NCI-H1105 (cell line): ENCODE measurements at regions not wholly inside any gene's neighbourhood (a gene's known extent, or its start where the extent isn't known, plus 50 kb on each side); places are given as distances from the start of the nearest gene placed in this dataset.
A peak's percentile ranks its signal among the peaks of the same experiment; 100 is the strongest.
"Not testable (repeated sequence)": the region's sequence is repeated elsewhere in the genome, so short reads cannot be mapped to it uniquely, and the experiment has no call there.

Source experiments
- DNase-seq: peaks from one replicate; lab custom pipeline; 2025; lab: John Stamatoyannopoulos, UW

DNA sequence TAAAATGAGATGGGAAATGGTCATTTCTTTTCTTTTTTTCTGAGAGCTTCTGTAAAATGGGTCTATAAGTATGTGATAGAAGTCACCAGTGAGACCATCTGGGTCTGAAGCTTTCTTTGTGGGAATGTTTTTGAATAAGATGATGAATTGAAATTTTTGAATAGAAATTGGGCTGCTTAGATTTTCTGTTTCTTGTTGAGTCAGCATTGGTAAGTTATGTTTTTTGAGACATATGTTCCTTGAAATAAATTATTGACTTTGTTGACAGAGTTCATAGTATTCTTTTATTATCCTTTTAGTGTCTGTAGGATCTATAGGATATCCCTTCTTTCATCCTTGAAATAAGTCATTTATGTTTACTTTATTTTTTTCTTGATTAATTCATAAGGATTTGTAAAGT is 208.1 kb downstream of the OPA1 start:
- no peak for DNase-seq

DNA sequence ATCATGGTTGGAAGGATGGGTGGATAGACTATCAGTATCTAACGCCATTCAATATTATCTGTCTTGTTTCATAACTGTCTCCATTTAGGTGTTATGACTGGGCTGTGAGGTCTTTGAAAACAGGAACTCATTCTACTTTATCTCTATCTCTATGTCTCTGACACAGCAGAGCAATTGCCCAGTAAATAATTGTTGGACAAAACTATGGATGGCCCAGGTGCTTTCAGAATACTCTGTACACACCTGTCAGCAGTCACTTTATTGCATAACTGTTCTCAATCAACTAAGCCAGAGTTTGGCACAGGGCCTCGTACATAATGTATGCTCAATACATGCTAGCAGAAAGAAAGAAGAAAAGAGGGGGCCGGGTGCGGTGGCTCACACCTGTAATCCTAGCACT is 210.3 kb downstream of the OPA1 start:
- peak; percentile 14 for DNase-seq

DNA sequence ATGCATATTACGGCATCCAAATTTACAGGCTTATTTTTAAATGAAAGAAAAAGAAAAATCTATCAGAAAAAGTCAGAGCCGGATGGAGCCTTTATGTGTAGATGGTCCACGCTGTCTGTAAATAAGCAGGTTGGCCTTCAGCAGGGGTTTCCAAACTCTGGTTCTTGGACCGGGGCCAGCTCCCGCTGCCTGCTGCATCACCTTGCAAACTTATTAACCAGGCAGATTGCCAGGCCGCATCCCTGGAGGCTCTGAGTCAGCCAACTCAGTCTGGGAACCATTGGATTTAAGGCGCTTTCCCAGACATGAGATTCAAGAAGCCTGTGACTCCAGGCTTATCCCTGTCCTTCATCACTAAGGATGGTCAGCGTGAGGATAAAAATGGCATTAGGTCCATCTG is 212.4 kb downstream of the OPA1 start:
- DNase-seq = peak; percentile 99

DNA sequence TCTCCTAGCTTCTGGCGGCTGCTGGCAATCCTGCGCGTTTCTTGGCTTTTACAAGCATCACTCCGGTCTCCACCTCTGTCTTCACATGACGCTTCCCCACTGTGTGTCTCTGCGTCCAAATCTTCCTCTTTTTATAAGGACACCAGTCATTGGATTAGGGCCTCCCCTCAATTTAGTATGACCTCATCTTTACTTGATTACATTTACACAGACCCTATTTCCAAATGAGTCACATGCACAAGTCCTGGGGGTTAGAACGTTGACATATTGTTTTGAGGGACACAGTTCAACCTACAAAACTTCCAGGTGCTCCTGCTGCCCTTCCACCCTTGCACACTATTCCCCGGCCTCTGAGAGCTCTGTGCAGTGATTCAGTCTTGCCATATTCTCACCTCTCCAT is 215.3 kb downstream of the OPA1 start:
- no peak for DNase-seq

DNA sequence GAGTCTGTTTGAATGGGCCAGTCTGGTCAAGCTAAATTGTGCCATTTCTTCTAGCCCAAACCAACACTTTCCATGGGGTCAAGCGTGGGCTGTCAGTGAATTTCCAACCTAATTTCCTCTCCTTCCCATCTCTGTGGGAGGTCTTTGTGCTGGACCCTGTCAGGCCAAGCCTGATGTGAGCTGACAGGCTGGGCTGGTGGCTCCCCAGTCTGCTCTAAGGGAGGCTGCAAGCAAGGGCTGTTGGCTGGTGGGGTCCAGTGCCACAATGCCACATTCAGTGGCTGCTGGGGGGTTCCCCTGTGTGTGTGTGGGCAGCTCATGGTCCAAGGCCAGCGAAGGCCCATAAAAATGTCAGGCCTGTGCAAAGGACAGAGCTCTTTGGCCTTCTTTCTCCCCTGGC is 216.1 kb downstream of the OPA1 start:
- no peak for DNase-seq

DNA sequence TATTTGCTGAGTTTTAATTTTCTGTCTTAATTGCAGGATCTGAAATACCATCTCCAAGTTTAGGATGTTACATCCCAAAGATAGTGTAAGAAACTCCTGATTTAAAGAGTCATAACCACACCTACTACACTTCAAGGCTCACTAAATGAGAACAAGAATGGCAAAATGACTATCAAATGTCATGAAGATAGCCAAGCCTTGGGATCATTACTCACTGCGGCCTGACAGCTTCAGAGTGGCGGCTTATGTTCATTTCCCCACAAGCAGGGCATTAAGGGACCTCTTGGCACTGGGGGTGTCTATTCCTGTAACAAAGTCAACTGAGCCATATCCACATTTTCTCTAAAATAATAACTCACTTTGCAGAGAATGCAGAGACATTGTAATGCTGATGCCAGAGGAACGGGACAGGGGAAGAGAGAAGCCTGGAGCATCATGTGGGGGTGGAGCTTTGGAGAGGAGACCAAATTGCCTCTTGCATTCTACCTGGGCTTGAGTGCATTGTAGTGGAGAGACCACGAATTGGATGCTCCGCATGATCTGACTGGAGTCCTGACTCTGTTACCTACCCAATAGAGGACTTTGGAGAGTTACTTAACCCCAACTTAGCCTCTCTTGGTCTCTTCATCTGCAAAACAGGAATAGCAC is 219.2 kb downstream of the OPA1 start:
- no peak for DNase-seq

DNA sequence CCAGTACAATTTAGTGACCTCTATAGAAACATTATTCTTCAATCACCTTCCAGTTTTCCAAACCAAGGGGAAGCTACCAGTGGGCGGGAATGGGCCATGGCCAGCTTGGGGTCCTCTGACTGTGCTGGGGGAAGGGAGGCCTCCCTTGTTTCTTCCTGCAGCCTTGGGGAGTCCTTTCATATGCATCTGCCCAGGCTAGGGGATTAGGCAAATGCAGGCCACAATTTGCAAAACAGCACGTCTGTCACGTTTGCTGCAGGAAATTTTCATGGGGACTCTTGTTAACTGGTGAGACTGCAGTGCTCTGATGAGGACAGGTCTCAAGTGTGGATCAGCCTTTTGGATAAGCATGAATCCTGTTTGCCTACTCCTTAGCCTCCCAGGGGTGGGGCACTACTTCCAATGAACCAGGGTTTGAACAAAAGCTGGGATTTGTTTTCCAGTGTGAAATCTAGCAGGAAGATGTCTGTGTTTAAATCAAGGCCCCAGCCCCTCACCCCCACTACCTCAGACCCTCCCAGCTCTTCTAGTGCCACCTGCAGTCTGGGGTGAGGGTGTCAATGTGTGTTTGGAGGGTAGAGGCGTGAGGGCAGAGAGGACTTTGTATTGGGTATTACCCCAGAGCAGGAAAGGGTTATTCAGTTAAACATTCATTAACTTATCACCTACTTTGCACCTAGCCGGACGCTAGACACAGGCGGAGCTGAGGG is 219.9 kb downstream of the OPA1 start:
- DNase-seq = no peak

DNA sequence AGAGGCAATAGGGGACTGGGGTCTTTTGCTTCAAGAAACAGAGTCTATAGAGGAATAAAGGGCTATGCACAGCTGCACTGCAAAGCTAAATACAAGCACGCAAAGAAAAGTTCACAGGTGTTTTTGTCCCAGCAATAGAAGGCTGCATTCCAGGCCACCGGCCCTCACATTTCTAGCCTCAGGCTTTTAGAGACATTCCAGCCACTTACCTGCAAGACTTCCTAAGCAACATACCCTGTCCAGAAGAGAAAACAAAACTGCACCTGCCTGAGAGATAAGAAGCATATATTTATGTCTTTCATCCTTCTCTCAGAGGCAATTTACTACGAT is 220.5 kb downstream of the OPA1 start:
- no peak for DNase-seq

DNA sequence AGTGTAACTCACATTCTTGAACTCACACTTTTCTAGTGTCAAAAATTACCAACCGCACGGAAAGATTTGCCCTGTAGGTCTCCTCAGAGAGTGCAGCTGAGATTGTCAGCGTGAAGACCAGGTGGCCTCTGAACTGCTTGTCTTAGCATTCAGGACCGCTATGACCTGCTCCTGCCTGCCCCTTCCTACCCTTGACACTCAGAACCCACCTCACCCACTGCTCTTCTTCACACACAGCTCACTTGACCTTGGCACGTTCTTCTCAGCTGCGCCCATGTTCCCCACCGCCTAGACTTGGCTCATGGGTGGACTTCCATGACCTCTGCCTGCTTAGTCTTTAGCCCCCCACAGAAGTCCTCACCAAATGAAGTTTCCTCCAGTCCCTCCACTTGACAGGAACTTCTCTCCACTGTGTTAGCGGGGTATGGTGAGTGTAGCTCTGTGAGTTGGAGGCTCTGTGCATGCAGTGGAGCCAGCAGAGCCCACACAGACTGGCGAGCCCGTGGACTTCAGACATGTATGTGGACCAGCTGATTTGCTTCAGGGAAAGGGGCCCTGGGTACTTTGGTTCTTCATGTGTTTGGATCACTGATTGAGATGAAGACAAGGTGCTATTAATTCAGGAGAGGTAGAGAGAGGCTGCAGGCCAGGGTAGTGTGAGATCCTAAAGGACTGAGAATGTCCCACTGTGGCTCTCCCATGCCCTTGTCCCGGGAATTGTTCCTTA is 221.3 kb downstream of the OPA1 start:
- no peak for DNase-seq

DNA sequence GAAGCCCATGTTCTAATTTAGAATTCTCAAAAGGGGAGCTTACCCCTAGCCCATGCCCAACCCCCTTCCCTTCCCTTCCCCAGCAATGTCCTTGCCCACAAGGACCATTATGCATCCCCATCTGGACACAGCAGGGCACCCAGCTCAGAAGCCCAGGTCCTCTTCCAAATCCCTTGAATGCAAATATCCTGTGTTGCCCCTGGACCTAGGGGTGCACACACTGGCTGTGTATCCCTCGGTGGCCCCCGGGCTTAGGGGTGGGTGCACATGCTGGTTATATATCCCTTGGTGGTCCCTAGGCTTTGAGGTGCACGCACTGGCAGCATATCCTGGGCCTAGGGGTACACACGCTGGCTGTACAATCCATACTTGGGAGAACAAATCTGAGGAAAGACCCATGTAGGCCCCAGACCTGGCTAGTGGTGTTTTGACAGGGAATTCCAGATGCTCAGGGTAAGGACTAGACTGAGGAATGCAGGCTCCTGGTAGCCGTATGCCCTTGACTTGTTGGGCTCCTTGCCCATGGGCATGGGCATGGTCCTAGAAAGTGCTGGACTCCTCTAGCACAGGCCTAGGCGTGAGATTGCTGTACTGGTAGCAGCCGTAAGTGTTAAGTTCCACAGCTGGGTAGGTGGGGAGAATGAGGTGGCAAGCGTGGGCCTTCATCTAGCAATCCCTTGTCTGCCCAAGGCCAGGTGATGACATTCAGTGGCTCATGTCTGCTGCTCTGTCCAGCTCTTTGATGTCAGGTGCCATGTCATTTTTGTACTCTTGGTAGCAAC is 222.4 kb downstream of the OPA1 start:
- DNase-seq = no peak

DNA sequence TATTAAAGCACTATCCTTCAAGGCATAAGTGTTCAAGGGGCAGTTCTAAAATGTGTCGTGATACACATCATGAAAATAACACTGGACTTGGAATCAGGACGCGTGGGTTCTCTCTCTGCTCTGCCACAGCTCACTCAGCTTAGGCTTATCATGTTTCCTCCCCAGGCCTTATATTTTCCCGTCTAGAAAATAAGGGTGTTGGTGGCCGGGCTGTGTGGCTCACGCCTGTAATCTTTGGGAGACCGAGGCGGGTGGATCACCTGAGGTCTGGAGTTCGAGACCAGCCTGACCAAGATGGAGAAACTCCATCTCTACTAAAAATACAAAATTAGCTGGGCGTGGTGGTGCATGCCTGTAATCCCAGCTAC is 223.0 kb downstream of the OPA1 start:
- DNase-seq = no peak

DNA sequence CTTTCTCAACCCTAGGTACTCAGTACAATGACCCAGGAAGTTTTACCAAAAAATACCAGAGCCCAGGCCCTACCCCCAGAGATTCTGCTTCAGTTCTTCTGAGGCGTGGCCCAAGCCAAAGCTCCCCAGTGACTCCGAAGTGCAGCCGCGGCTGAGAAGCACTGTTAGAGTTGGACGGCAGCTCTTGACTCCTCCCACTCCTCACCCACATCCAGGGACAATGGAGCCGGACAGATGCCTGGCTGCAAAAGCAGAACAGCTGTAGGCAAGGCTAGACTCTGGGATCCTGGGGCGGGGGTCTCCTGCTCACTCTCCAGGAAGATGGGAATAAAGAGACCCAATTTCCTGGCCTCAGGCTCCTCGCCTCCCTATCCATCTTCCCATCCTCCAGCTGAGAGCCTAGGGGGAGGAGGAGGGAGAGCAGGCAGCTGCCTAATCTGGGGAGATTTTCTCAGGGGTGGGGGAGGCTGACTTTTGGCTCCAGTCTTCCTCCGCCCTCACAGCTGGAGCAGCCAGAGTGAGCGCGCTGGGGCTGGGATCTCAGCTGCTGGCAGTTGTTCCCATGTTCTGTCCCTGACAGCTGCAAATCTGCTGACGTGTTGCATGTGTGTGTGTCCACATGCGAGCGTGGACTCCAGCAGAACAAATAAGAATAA is 223.8 kb downstream of the OPA1 start:
- DNase-seq = peak; percentile 92

DNA sequence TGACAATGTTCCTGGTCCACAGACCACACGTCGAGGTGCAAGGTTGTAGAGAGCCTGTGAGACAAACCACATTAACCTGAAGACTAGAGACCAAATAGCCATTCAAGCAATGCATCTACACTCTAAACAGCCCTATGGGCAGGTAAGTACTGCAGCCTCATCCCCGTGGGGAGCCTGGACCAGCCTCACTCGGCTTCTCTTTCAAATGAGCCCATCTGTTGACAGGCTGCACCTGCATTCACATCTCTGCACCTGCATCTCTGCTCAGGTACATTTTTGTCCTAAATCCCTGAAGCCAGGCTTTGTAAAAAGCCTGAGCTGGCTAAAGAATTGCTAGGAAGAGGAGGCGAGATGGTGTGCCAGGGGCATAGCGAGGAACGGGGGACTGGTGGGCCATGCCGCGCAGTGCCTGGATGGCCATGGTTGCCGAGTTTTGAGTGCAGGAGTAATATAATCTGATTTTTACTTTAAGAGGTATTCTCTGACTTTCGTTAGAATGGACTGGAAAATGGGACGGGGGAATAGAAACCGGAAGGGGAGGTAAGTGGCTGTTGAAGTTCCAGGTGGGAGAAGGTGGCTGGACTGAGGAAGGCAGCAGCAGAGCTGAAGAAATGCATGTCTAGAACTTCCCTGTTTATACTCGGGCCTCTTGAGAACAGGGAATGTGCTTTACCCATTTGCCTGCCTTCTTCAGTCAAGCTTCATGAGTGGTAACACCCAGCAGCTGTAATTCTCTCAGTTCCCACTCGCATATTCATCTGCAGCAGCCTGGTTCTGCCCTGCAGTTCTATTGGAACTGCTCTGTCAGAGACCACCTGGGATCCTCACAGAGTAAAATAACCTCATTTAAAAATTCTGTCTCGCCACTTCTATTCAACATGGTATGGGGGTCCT is 226.4 kb downstream of the OPA1 start:
- no peak for DNase-seq

DNA sequence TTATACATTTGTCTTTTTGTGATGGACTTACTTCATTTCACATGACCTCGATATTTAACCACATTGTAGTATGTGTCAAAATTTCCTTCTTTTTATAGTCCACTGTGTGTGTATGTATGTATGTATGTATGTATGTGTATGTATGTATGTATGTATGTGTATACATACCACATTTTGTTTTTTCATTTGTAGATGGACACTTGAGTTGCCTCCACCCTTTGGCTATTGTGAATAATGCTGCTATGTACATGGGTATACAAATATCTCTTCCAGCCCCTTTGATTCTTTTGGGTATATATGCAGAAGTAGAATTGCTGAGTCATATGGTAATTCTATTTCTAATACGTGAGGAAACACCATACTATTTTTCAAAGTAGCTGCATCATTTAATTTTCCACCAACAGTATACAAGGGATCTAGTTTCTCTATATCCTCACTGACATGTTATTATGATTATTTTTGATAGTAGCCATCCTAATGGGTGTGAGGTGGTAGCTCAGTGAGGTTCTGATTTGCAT is 228.2 kb downstream of the OPA1 start:
- DNase-seq = no peak

DNA sequence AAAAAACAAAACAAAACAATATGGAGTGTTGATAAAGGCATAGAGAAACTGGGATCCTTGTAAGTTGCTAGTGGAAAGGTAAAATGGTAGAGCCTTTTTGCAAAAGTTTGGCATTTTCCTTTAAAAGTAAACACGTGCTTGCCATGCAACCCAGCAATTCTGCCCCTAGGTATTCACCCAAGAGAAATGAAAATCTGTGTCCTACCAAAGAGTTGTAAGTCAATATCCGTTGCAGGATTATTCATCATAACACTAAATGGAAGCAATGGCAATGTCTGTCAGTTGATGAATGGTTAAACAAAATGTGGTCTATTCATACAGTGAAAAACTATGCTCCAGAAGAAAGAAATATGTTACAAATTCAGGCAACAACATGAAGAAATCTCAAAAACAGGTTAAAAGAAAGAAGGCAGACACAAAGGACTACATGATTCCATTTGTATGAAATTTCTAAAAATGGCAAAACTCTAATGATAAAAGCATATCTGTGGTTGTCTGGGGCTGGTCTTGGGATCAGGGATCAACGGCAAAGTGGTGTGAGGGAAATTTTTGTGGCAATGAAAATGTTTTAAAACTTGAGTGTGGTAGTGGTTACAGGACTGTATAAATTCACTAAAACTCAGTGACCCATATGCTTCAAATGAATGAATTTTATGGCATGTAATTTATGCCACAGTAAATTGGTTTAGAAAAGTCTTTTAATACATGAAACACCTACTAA is 229.6 kb downstream of the OPA1 start:
- no peak for DNase-seq

DNA sequence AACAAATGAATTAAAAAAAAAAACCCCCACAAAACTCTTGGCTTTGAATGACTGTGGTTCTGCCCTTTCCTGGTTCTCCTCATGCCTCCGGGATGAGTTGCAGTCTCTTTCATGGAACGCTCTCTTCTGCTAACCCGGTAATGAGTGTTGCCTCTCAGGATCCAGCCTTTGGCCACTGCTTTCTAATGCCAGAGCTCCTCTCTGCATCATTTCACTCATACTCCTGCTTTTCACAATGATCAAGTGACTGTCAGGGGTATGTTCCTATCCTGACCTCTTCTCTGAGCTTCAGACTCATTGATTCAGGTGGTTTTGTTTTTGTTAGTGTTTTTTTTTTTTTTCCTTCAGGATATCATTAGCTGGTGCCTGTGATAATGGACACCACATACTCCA is 230.2 kb downstream of the OPA1 start:
- DNase-seq = not testable (repeated sequence)

DNA sequence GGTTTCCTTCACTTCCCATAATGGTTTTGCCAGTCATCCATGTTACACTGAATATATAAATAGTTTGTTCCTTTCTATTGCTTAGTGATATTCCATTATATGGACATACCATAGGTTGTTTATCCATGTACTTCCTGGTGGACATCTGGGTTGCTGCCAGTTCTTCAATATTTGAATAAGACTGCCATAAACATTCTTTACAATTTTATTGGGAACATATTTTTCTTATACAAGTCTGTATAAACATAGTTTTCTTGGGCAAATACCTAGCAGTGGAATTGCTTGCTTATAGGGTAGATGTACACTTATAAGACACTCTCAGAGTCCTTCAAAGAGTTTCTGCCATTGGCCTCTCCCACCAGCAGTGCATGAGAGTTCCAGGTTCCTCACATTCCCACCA is 231.4 kb downstream of the OPA1 start:
- DNase-seq = no peak

DNA sequence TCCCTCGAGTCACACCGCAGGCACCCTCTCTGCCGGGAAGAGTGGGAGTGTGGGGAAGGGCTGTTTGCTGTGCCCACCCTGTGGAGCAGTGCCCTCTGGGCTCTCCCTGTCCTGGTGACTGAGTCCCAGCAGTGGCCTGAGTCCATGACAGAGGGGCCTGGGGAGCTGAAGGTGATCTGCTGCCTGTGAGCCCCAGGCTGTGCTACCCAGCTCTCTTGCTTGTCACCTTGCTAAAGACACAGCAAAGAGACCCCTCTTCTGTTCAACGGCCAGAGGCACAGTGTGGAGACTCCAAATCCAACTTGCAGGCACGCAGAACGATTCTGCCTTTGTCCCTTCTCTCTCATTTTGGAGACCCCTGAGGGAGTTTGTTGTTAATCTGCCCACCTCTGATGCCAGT is 232.6 kb downstream of the OPA1 start:
- DNase-seq = no peak

DNA sequence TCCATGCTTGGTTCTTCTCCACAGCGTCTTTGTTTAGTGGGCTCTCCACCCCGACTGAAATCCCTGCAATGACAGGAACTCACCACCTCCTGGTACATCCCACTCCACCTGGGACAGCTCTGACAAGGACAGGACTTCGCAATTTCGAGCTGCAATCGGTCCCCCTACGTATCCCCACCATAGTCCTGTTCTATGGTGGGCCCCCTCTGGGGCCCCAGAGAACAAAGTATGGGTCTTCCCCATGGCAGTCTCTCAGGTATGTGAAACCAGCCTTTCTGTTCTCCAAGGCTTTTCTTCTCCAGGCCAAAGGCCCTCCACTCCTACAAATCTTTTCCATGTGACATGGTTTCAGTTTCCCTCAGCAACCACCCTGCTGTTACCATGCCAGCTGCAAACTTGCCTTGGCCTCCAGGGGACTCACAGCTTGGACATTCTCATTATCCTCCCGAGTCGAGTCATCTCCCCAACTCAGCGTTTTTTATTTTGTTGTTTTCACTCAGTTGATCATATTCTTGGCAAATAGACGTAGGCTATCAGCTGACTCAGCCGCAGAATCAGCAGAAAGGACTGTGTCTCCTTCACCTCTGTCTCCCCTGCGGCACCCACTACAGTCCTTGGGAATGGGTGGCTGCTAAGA is 233.3 kb downstream of the OPA1 start:
- no peak for DNase-seq
